A549 (cell line): ENCODE measurements at regions not wholly inside any gene's neighbourhood (a gene's known extent, or its start where the extent isn't known, plus 50 kb on each side); places are given as distances from the start of the nearest gene placed in this dataset.

Experiments
- ATAC-seq, 2 experiments: fragments of 200-7000 bp in 1 of 2; fragments of >200 bp in 1 of 2; cut with Nextera tagmentation in 1 of 2; cut with Tn5 transposase in 1 of 2; 3 replicates each; pipeline versions ENCODE4 v1.8.0 to v1.9.1; 2018 to 2020; ENCODE audit warnings: mild to moderate bottlenecking in 1 of 2, moderate library complexity in 1 of 2
- CTCF ChIA-PET: fragments of 300-600 bp; sonication (Branson Sonifier 250); formaldehyde crosslinking; extraction: SDS; loops from one replicate; lab custom pipeline; 2021; ENCODE audit warnings: antibody characterized with exemption, inconsistent platforms; lab: Yijun Ruan, JAX
- POLR2A ChIA-PET: fragments of 350-600 bp; formaldehyde crosslinking; extraction: SDS; loops from one replicate; lab custom pipeline; 2021; ENCODE audit warnings: antibody characterized with exemption, inconsistent platforms; lab: Yijun Ruan, JAX
- DNase-seq, 2 experiments: peaks; one replicate each; pipeline versions ENCODE4 v3.0.0 to v3.0.0-alpha.2; 2011 to 2016; ENCODE audit warnings: low read depth in 1 of 2, low spot score in 1 of 2
- FAIRE-seq: peaks from 2 replicates; lab custom pipeline; 2011; peaks lifted over from hg19 to GRCh38; lab: Jason Lieb, UNC
- H3K27ac ChIP-seq, 2 experiments: fragments of >200 bp; sonication (Bioruptor Twin); formaldehyde crosslinking; 3 replicates each; pipeline ENCODE4 v1.5.1; 2016 to 2017
- H3K4me1 ChIP-seq: fragments of >200 bp; sonication (Bioruptor Twin); formaldehyde crosslinking; 3 replicates; pipeline ENCODE4 v1.6.1; 2016
- H3K4me2 ChIP-seq: fragments of >200 bp; sonication (Bioruptor Twin); formaldehyde crosslinking; 3 replicates; pipeline ENCODE4 v1.6.1; 2016
- H3K4me3 ChIP-seq: fragments of >200 bp; sonication (Bioruptor Twin); formaldehyde crosslinking; 3 replicates; pipeline ENCODE4 v1.5.1; 2016
- H3K9me3 ChIP-seq: fragments of >200 bp; sonication (Bioruptor Twin); formaldehyde crosslinking; 3 replicates; pipeline ENCODE4 v1.6.1; 2016
- CEBPB ChIP-seq, 2 experiments: fragments of >200 bp in 1 of 2; sonication (Bioruptor Twin) in 1 of 2; formaldehyde crosslinking in 1 of 2; IDR thresholded peaks; 2 replicates each; pipeline ENCODE4 v1.6.1; 2012 to 2016
- CHD2 ChIP-seq: fragments of 150-350 bp; IDR thresholded peaks from 2 replicates; pipeline ENCODE4 v1.6.1; 2014; ENCODE audit warnings: low read length; ENCODE audit not compliant: partially characterized antibody
- CHD4 ChIP-seq: fragments of 200-600 bp; sonication (generic); IDR thresholded peaks from 2 replicates; pipeline ENCODE4 v1.6.1; 2016; ENCODE audit warnings: antibody characterized with exemption, mild to moderate bottlenecking, borderline replicate concordance
- EP300 ChIP-seq, 2 experiments: fragments of >200 bp; sonication (Bioruptor Twin); formaldehyde crosslinking; IDR thresholded peaks; 2 replicates in 1 of 2; 3 replicates in 1 of 2; pipeline ENCODE4 v1.6.1; 2016 to 2017
- ESRRA ChIP-seq: fragments of 150-350 bp; IDR thresholded peaks from 2 replicates; pipeline ENCODE4 v1.6.1; 2014; ENCODE audit warnings: mild to moderate bottlenecking, low read length, borderline replicate concordance
- FOSB ChIP-seq: fragments of 250-450 bp; sonication (Bioruptor Pico); IDR thresholded peaks from 2 replicates; pipeline ENCODE4 v1.5.0; 2020; ENCODE audit warnings: mild to moderate bottlenecking, moderate library complexity
- HDAC2 ChIP-seq: fragments of 200-600 bp; sonication (generic); IDR thresholded peaks from 2 replicates; pipeline ENCODE4 v1.6.1; 2016
- HEYL ChIP-seq: fragments of 250-450 bp; sonication (Bioruptor Pico); IDR thresholded peaks from 2 replicates; pipeline ENCODE4 v1.8.0; 2021; ENCODE audit warnings: mild to moderate bottlenecking, moderate library complexity
- HOXB5 ChIP-seq: fragments of 250-450 bp; sonication (Bioruptor Pico); IDR thresholded peaks from 2 replicates; pipeline ENCODE4 v1.5.0; 2020; ENCODE audit warnings: mild to moderate bottlenecking, moderate library complexity
- KDM1A ChIP-seq: fragments of 200-600 bp; sonication (generic); IDR thresholded peaks from 2 replicates; pipeline ENCODE4 v1.6.1; 2016; ENCODE audit warnings: low read depth, mild to moderate bottlenecking
- KDM5A ChIP-seq: fragments of 200-600 bp; sonication (generic); IDR thresholded peaks from 2 replicates; pipeline ENCODE4 v1.6.1; 2016; ENCODE audit warnings: antibody characterized with exemption, mild to moderate bottlenecking
- MAFK ChIP-seq: fragments of 450-650 bp; IDR thresholded peaks from 2 replicates; pipeline ENCODE4 v1.6.1; 2014; ENCODE audit not compliant: partially characterized antibody
- MAZ ChIP-seq: fragments of 150-350 bp; IDR thresholded peaks from 2 replicates; pipeline ENCODE4 v1.6.1; 2014; ENCODE audit warnings: antibody characterized with exemption, low read depth, low read length, borderline replicate concordance
- NFE2L2 ChIP-seq: fragments of 150-350 bp; conservative IDR thresholded peaks from 2 replicates; pipeline ENCODE4 v1.6.1; 2014; ENCODE audit warnings: low read length
- NPAS2 ChIP-seq: fragments of 250-450 bp; sonication (Bioruptor Pico); IDR thresholded peaks from 2 replicates; pipeline ENCODE4 v1.8.0; 2022; ENCODE audit warnings: mild to moderate bottlenecking, moderate library complexity, borderline replicate concordance
- POLR2AphosphoS2 ChIP-seq: conservative IDR thresholded peaks from 2 replicates; pipeline ENCODE4 v1.6.1; 2012; ENCODE audit warnings: low read length, improper control_type of control experiment, inconsistent platforms
- RFX5 ChIP-seq: fragments of 450-650 bp; IDR thresholded peaks from 2 replicates; pipeline ENCODE4 v1.7.1; 2014; ENCODE audit warnings: antibody characterized with exemption, mild to moderate bottlenecking, moderate library complexity
- RNF2 ChIP-seq: fragments of 200-600 bp; sonication (generic); IDR thresholded peaks from 2 replicates; pipeline ENCODE4 v1.6.1; 2016; ENCODE audit warnings: low read depth, mild to moderate bottlenecking, antibody characterized with exemption, moderate library complexity, borderline replicate concordance
- SREBF2 ChIP-seq: fragments of 450-650 bp; IDR thresholded peaks from 2 replicates; pipeline ENCODE4 v1.6.1; 2014; ENCODE audit warnings: mild to moderate bottlenecking, moderate library complexity
- TP53 ChIP-seq: fragments of 250-450 bp; sonication (Bioruptor Pico); IDR thresholded peaks from 2 replicates; pipeline ENCODE4 v1.5.0; 2021; ENCODE audit warnings: mild to moderate bottlenecking, moderate library complexity
- ZFP36 ChIP-seq: fragments of 450-650 bp; IDR thresholded peaks from 2 replicates; pipeline ENCODE4 v1.6.1; 2014; ENCODE audit warnings: borderline replicate concordance; ENCODE audit not compliant: partially characterized antibody
- WGBS: methylation state at CpG from one replicate; pipeline ENCODE4 v1.1.6; 2017; ENCODE audit errors: missing lambda C conversion rate; 5-methylcytosine and 5-hydroxymethylcytosine counted together
- TF ChIP-seq, protein P1 (sequence below): IDR thresholded peaks from 2 replicates; pipeline ENCODE4 v1.6.1; 2012; ENCODE audit warnings: low read depth, borderline replicate concordance
- TF ChIP-seq, protein P2 (sequence below): fragments of 450-650 bp; IDR thresholded peaks from 2 replicates; pipeline ENCODE4 v1.6.1; 2014; ENCODE audit warnings: antibody characterized with exemption
- TF ChIP-seq, protein P3 (sequence below): fragments of 250-450 bp; sonication (Bioruptor Pico); IDR thresholded peaks from 2 replicates; pipeline ENCODE4 v1.5.0; 2020; ENCODE audit warnings: low read depth, mild to moderate bottlenecking, moderate library complexity

DNA sequence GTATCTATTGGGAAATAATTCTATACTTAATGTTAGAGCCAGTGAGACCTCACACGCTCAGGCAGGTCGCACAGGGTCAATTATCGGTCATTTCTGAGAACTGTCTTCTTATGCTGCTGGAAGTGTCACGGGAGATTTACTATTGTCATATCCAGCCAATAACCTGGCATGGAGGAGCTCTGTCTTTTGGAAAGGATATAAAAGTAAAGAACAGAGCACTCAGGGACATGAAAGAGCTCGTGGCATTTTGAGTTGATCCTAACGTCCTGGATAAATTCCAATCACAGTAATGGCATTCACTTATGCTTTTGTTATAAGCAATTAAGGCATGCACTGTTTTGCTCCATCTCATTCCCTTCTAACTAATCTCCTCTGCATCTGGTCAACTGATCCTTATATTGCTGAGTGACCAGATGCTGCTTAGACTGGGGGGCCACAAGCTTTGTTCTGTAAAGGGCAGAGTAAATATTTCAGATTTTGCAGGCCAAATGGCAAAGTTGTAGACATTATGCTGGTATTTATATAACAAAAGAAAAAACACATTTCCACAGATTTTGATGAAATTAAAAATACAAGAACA, 453.5 kb upstream of the SMIM21 start:
- WGBS, result 31% methylated on average over 6 of the region's 6 CpGs
- CTCF ChIA-PET, result no interaction called here
- no peaks in the 10 kb centered on the region for H3K4me1 ChIP-seq
- H3K4me2 ChIP-seq, result no peak overlapping the region
- H3K4me3 ChIP-seq, result no peak overlapping the region
- TF ChIP-seq HEYL (CRISPR knock-in tag) (no peak), KDM5A (no peak), RNF2 (no peak)
- TF ChIP-seq, protein P1, sequence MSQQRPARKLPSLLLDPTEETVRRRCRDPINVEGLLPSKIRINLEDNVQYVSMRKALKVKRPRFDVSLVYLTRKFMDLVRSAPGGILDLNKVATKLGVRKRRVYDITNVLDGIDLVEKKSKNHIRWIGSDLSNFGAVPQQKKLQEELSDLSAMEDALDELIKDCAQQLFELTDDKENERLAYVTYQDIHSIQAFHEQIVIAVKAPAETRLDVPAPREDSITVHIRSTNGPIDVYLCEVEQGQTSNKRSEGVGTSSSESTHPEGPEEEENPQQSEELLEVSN, result no peak
- TF ChIP-seq, all 56 proteins: peak for 0
- H3K9me3 ChIP-seq, result no peaks in the 10 kb centered on the region; the same call in 2 of the 3 replicates
- FAIRE-seq, result no peak
- POLR2A ChIA-PET, result no interaction called here
- H3K27ac ChIP-seq, result no peak overlapping the region
- ATAC-seq, result no peak
- no peak for DNase-seq

DNA sequence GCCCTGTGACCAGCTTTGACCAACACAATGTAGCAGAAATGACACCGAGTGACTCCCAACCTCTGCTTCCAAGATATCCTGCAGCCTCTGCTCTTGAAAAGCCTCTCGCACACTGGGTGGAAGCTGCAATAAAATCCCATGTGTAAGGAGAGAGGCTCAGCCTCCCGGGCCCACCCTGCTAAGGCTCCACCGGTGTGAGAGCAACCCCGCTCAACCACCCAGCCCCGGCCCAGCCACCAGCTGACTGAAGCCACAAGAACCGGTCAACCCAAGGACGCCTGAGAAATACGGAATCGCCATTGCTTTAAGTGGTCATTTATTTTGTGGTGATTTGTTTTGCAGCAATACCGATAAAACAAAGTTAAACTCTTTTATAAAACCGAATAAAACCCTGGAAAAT, 452.8 kb upstream of the SMIM21 start:
- POLR2A ChIA-PET, result no interaction called here
- no peak overlapping the region for H3K4me3 ChIP-seq
- TF ChIP-seq, protein P2, sequence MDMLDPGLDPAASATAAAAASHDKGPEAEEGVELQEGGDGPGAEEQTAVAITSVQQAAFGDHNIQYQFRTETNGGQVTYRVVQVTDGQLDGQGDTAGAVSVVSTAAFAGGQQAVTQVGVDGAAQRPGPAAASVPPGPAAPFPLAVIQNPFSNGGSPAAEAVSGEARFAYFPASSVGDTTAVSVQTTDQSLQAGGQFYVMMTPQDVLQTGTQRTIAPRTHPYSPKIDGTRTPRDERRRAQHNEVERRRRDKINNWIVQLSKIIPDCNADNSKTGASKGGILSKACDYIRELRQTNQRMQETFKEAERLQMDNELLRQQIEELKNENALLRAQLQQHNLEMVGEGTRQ, result no peak
- no peak for TF ChIP-seq NFE2L2
- no peak for TF ChIP-seq CHD4
- TF ChIP-seq MAFK, result no peak
- no peak for TF ChIP-seq SREBF2
- no peak for TF ChIP-seq HEYL (CRISPR knock-in tag)
- CTCF ChIA-PET, result no interaction called here
- H3K9me3 ChIP-seq, result no peaks in the 10 kb centered on the region; the same call in 2 of the 3 replicates
- no peak overlapping the region for H3K27ac ChIP-seq
- DNase-seq, result no peak
- H3K4me2 ChIP-seq, result no peak overlapping the region
- H3K4me1 ChIP-seq, result no peaks in the 10 kb centered on the region
- no peak for FAIRE-seq
- ATAC-seq, result no peak
- 56% methylated on average over 10 of the region's 12 CpGs for WGBS

DNA sequence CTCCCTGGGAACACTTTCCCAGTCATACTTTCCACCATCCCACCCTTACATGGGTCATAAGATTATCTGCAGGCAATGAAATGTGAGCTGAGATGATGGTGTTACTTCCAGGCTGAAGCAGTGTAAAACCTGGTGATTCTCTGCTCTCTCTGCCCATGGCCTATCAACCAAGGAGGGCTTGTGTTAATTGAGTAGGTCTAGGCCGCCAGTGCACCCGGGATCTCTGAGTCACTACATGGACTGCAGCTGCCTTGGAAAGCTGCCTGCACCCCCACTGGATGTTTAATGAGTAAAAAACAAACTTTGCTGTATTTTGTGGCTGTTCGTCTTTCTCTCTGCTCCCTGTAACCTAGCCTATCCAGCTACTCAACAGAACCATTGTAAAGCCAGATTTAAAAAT, 451.7 kb upstream of the SMIM21 start:
- H3K27ac ChIP-seq, result no peak overlapping the region
- CTCF ChIA-PET, result no interaction called here
- H3K4me1 ChIP-seq, result no peaks in the 10 kb centered on the region
- H3K9me3 ChIP-seq, result no peaks in the 10 kb centered on the region; the same call in 2 of the 3 replicates
- H3K4me2 ChIP-seq, result no peak overlapping the region
- no peak overlapping the region for H3K4me3 ChIP-seq
- FAIRE-seq (no peak), DNase-seq (no peak)
- 6% methylated on average over 3 of the region's 3 CpGs for WGBS
- TF ChIP-seq CHD4 (no peak), CEBPB (IDR thresholded peaks at IDR 0.05) (no peak)
- TF ChIP-seq, all 56 proteins: peak for 0
- no peak for ATAC-seq
- POLR2A ChIA-PET, result no interaction called here

DNA sequence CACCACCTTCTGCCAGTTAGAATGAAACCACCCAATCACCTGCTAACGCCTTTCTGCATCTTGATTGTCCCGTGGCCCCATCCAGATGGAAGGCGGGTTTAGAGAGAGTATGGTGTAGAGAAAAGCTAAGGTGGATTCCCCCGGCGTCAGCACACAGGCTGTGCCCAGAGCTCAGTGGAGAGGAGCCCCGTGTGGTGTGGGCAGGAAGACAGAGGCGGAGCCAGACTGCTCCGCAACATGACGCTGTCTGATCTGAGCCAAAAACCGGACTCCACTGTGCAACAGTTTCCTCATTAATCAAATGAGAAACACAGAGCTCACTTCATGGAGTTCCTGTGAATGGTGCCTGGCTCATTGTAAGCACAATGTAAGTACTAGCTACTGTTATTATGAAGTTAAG, 448.1 kb upstream of the SMIM21 start:
- POLR2A ChIA-PET, result no interaction called here
- Histone ChIP-seq H3K4me3 (no peak overlapping the region), H3K27ac (no peak overlapping the region), H3K4me2 (no peak overlapping the region), H3K4me1 (no peaks in the 10 kb centered on the region), H3K9me3 (no peaks in the 10 kb centered on the region)
- WGBS, result 23% methylated on average over 10 of the region's 10 CpGs
- DNase-seq (no peak), ATAC-seq (no peak), FAIRE-seq (no peak)
- TF ChIP-seq TP53 (CRISPR knock-in tag) (no peak), ZFP36 (no peak), RFX5 (no peak)
- CTCF ChIA-PET, result no interaction called here

DNA sequence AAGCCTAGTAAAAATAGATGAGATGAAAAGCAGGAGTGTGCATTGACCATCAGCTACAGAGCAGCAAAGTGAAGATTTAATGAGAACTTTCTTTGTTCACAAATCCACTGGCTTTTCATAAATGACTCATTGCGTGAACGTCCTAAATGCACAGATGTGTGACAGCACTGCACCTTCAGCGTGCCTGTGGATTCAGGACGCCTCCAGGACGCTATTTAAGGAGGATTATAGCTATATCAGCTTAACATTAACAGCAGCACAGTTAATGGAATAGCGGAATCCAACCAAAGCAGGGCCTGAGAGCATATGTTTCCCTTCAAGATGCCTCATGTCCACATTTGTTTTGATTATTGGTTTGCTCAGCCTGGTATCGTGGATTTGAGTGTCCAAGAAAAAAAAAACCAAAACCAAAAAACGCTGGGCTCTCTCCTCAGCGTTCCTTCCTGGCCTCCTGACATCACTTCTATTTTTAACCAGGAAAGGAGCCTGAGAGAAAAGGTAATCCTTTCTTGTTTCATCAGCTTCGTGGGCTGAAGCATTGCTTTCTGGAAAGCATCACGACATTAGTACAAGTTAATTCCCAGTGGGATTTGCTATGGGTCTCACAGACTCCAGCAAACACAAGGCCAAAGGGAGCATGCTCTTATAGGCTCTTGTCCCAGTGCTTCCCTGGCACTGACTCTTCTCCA, 447.0 kb upstream of the SMIM21 start:
- ChIA-PET CTCF (interaction anchor here (0.6 kb wide), 1 partner anchor 15 kb away, joined by 3 read pairs; no protein-coding TSS in a partner anchor), POLR2A (no interaction called here)
- Histone ChIP-seq H3K27ac (no peak overlapping the region), H3K4me3 (no peak overlapping the region)
- TF ChIP-seq, protein P3, sequence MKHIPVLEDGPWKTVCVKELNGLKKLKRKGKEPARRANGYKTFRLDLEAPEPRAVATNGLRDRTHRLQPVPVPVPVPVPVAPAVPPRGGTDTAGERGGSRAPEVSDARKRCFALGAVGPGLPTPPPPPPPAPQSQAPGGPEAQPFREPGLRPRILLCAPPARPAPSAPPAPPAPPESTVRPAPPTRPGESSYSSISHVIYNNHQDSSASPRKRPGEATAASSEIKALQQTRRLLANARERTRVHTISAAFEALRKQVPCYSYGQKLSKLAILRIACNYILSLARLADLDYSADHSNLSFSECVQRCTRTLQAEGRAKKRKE (CRISPR knock-in tag), result no peak
- TF ChIP-seq ESRRA (no peak), POLR2AphosphoS2 (no peak), NPAS2 (CRISPR knock-in tag) (no peak), HDAC2 (no peak), HOXB5 (CRISPR knock-in tag) (no peak), CHD2 (no peak), MAZ (no peak), KDM1A (no peak), CEBPB (IDR thresholded peaks at IDR 0.05) (no peak), FOSB (CRISPR knock-in tag) (no peak), EP300 (IDR thresholded peaks at IDR 0.05) (no peak), SREBF2 (no peak)
- TF ChIP-seq, protein P2, result no peak
- TF ChIP-seq, all 56 proteins: peak for 0
- ATAC-seq (no peak), FAIRE-seq (no peak), DNase-seq (no peak)
- no peaks in the 10 kb centered on the region for H3K9me3 ChIP-seq
- H3K4me2 ChIP-seq, result no peak overlapping the region
- WGBS, result 11% methylated on average over 11 of the region's 11 CpGs
- H3K4me1 ChIP-seq, result no peaks in the 10 kb centered on the region
